IMR-90 (cell line): ENCODE measurements at regions not wholly inside any gene's neighbourhood (a gene's known extent, or its start where the extent isn't known, plus 50 kb on each side); places are given as distances from the start of the nearest gene placed in this dataset.

Experiments
- ATAC-seq: fragments of 200-7000 bp; cut with Tn5 transposase; 2 replicates; pipeline ENCODE4 v1.9.1; 2020; ENCODE audit warnings: low read depth, mild to moderate bottlenecking, moderate library complexity
- BruUV-seq: library from RNA; stranded (reverse); fragments of 400-500 nt; replicated peaks from 2 replicates; lab custom pipeline; 2021; lab: Mats Ljungman, UMichigan
- CTCF ChIA-PET: fragments of 300-600 bp; formaldehyde crosslinking; extraction: SDS; loops from one replicate; lab custom pipeline; 2021; ENCODE audit warnings: antibody characterized with exemption; lab: Yijun Ruan, JAX
- POLR2A ChIA-PET: fragments of 300-600 bp; sonication (Branson Sonifier 250); formaldehyde crosslinking; loops from one replicate; lab custom pipeline; 2022; ENCODE audit warnings: antibody characterized with exemption; ENCODE audit not compliant: unreplicated experiment; lab: Charles Lee
- DNase-seq: peaks from one replicate; pipeline ENCODE4 v3.0.0; 2013
- H2AFZ ChIP-seq: replicated peaks from 2 replicates; pipeline ENCODE3; 2013; ENCODE audit warnings: low read length, mild to moderate bottlenecking; ENCODE audit not compliant: poor library complexity
- H2AK5ac ChIP-seq: 2 replicates; pipeline ENCODE4 v1.6.1; 2013; ENCODE audit warnings: low read depth, low read length, inconsistent platforms
- H2AK9ac ChIP-seq: replicated peaks from 2 replicates; pipeline ENCODE3; 2013; ENCODE audit warnings: mild to moderate bottlenecking, low read depth, low read length, moderate library complexity; ENCODE audit not compliant: poor library complexity
- H2BK120ac ChIP-seq: 2 replicates; pipeline ENCODE4 v1.6.1; 2013; ENCODE audit warnings: low read depth, low read length, inconsistent platforms
- H2BK15ac ChIP-seq: 3 replicates; pipeline ENCODE4 v1.6.1; 2013; ENCODE audit warnings: low read depth, low read length, inconsistent platforms
- H2BK20ac ChIP-seq: 2 replicates; pipeline ENCODE4 v1.6.1; 2013; ENCODE audit warnings: low read depth, mild to moderate bottlenecking, inconsistent platforms, low read length, moderate library complexity
- H2BK5ac ChIP-seq: 2 replicates; pipeline ENCODE4 v1.6.1; 2013; ENCODE audit warnings: mild to moderate bottlenecking, low read depth, low read length, inconsistent platforms; ENCODE audit not compliant: poor library complexity, severe bottlenecking
- H3K14ac ChIP-seq: replicated peaks from 2 replicates; pipeline ENCODE4 v1.6.1; 2013; ENCODE audit warnings: low read depth, low read length, inconsistent platforms
- H3K18ac ChIP-seq: 2 replicates; pipeline ENCODE4 v1.6.1; 2013; ENCODE audit warnings: low read depth, low read length, control low read depth
- H3K23ac ChIP-seq: 2 replicates; pipeline ENCODE4 v1.6.1; 2013; ENCODE audit warnings: low read depth, low read length, inconsistent platforms
- H3K27ac ChIP-seq: 2 replicates; pipeline ENCODE4 v1.5.1; 2013; ENCODE audit warnings: mild to moderate bottlenecking, control low read depth, low read length; ENCODE audit not compliant: insufficient read depth
- H3K27me3 ChIP-seq: 2 replicates; pipeline ENCODE4 v1.6.1; 2013; ENCODE audit warnings: low read length; ENCODE audit not compliant: control insufficient read depth, insufficient read depth
- H3K36me3 ChIP-seq: 2 replicates; pipeline ENCODE4 v1.6.1; 2013; ENCODE audit warnings: low read length, mixed read lengths; ENCODE audit not compliant: control insufficient read depth, insufficient read depth
- H3K4ac ChIP-seq: 2 replicates; pipeline ENCODE4 v1.6.1; 2013; ENCODE audit warnings: low read depth, low read length, inconsistent platforms
- H3K4me1 ChIP-seq: 2 replicates; pipeline ENCODE4 v1.6.1; 2013; ENCODE audit warnings: low read length, mixed read lengths; ENCODE audit not compliant: control insufficient read depth, insufficient read depth
- H3K4me2 ChIP-seq: 2 replicates; pipeline ENCODE4 v1.6.1; 2013; ENCODE audit warnings: low read depth, mild to moderate bottlenecking, control low read depth, low read length, moderate library complexity
- H3K4me3 ChIP-seq: 2 replicates; pipeline ENCODE4 v1.5.1; 2013; ENCODE audit warnings: low read depth, mild to moderate bottlenecking, control low read depth, low read length, moderate library complexity; ENCODE audit not compliant: insufficient read depth
- H3K56ac ChIP-seq: 2 replicates; pipeline ENCODE4 v1.6.1; 2013; ENCODE audit warnings: low read length, inconsistent platforms; ENCODE audit not compliant: insufficient read depth; ENCODE audit errors: extremely low read depth
- H3K79me1 ChIP-seq, 2 experiments: 2 replicates each; pipeline ENCODE4 v1.6.1; 2013; ENCODE audit warnings: low read length in 2 of 2, inconsistent platforms in 1 of 2, low read depth in 1 of 2
- H3K9ac ChIP-seq: 2 replicates; pipeline ENCODE4 v1.6.1; 2013; ENCODE audit warnings: low read depth, low read length, control low read depth
- H3K9me1 ChIP-seq: 2 replicates; pipeline ENCODE4 v1.6.1; 2013; ENCODE audit warnings: low read length, inconsistent platforms; ENCODE audit not compliant: insufficient read depth
- H3K9me3 ChIP-seq: 2 replicates; pipeline ENCODE4 v1.6.1; 2013; ENCODE audit warnings: low read length; ENCODE audit not compliant: control insufficient read depth, insufficient read depth
- H4K20me1 ChIP-seq: 2 replicates; pipeline ENCODE4 v1.6.1; 2013; ENCODE audit warnings: low read length, inconsistent platforms; ENCODE audit not compliant: insufficient read depth
- H4K5ac ChIP-seq: 2 replicates; pipeline ENCODE4 v1.6.1; 2013; ENCODE audit warnings: mild to moderate bottlenecking, low read depth, low read length, control low read depth
- H4K8ac ChIP-seq, 2 experiments: 2 replicates each; pipeline ENCODE4 v1.6.1; 2013; ENCODE audit warnings: low read depth in 2 of 2, low read length in 2 of 2, control low read depth in 1 of 2, inconsistent platforms in 1 of 2
- H4K91ac ChIP-seq: 2 replicates; pipeline ENCODE4 v1.6.1; 2013; ENCODE audit warnings: low read depth, low read length, inconsistent platforms; ENCODE audit not compliant: insufficient read depth
- ELK1 ChIP-seq: fragments of 150-350 bp; IDR thresholded peaks from 2 replicates; pipeline ENCODE4 v1.6.1; 2016; ENCODE audit warnings: low read depth, mild to moderate bottlenecking, low read length, moderate library complexity, borderline replicate concordance
- MAFK ChIP-seq: IDR thresholded peaks from 2 replicates; pipeline ENCODE4 v1.6.1; 2012; ENCODE audit warnings: low read depth, low read length, improper control_type of control experiment
- MXI1 ChIP-seq: IDR thresholded peaks from 2 replicates; pipeline ENCODE4 v1.6.1; 2012; ENCODE audit warnings: low read depth, mild to moderate bottlenecking, low read length, moderate library complexity, borderline replicate concordance
- RCOR1 ChIP-seq: IDR thresholded peaks from 2 replicates; pipeline ENCODE4 v1.6.1; 2012; ENCODE audit warnings: mild to moderate bottlenecking, low read length, improper control_type of control experiment; ENCODE audit not compliant: insufficient replicate concordance
- WGBS, 2 experiments: methylation state at CpG; one replicate each; pipeline versions ENCODE4 v1.1.5 to v1.1.7; 2013; ENCODE audit warnings: missing lambda C conversion rate in 2 of 2; ENCODE audit not compliant: insufficient read length in 1 of 2; ENCODE audit errors: extremely low coverage in 2 of 2; 5-methylcytosine and 5-hydroxymethylcytosine counted together
- dilution Hi-C: fragments of 300-500 bp; cut with HindIII; formaldehyde crosslinking; loops from one replicate; pipeline ENCODE4 v1.14.3; 2018; ENCODE audit warnings: low sequenced_read_pairs; ENCODE audit not compliant: unreplicated experiment
- in situ Hi-C: fragments of 300-500 bp; cut with MboI; formaldehyde crosslinking; loops from 3 replicates; pipeline ENCODE4 v1.14.3; 2019; ENCODE audit warnings: low sequenced_read_pairs, inconsistent platforms, mixed read lengths
- intact Hi-C: fragments of 100-400 bp; cut with micrococcal nuclease; formaldehyde crosslinking; loops from 2 replicates; pipeline ENCODE4 v1.10.0; 2022

GRCh38 chr6:142700671-142701312 lies 244.2 kb downstream of the HIVEP2 start:
- Histone ChIP-seq H4K91ac (no peak overlapping the region), H2AK5ac (no peak overlapping the region), H3K18ac (no peak overlapping the region), H2BK15ac (no peak overlapping the region), H3K23ac (no peak overlapping the region), H2BK120ac (no peak overlapping the region), H3K9me1 (no peaks in the 10 kb centered on the region), H2AFZ (no peak overlapping the region), H3K79me1 (no peaks in the 10 kb centered on the region), H3K4me3 (no peak overlapping the region), H3K27ac (no peak overlapping the region), H3K4me2 (no peak overlapping the region), H3K14ac (no peak overlapping the region), H3K4me1 (no peaks in the 10 kb centered on the region; the same call in 1 of the 2 replicates), H3K4ac (no peak overlapping the region), H4K8ac (no peak overlapping the region), H3K9me3 (no peaks in the 10 kb centered on the region), H2AK9ac (no peak overlapping the region), H3K27me3 (no peaks in the 10 kb centered on the region), H4K5ac (no peak overlapping the region), H2BK5ac (no peak overlapping the region), H2BK20ac (no peak overlapping the region), H3K9ac (no peak overlapping the region), H3K36me3 (no peaks in the 10 kb centered on the region), H4K20me1 (no peaks in the 10 kb centered on the region), H3K56ac (no peak overlapping the region)
- DNase-seq, result no peak
- in situ Hi-C loops, result no loop called here
- TF ChIP-seq ELK1 (no peak), RCOR1 (no peak), MAFK (no peak), MXI1 (no peak)
- dilution Hi-C loops, result no loop called here
- WGBS, 2 experiments, result no CpG with 5 or more reads among the region's 7 CpGs
- intact Hi-C loops, result no loop called here
- no peak for ATAC-seq
- CTCF ChIA-PET, result no interaction called here
- BruUV-seq, result no TSS peak
- POLR2A ChIA-PET, result no interaction called here
